ENCODE measurements at regions not wholly inside any gene's neighbourhood (a gene's known extent, or its start where the extent isn't known, plus 50 kb on each side); places are given as distances from the start of the nearest gene placed in this dataset.
"Not testable (repeated sequence)": the region's sequence is repeated elsewhere in the genome, so short reads cannot be mapped to it uniquely, and the experiment has no call there.

- intact Hi-C loops (cut with DNase I): no loop called here
- ATAC-seq: no peak
- DNase-seq (ENCODE audit: missing footprints): no peak
These were observed 1046.7 kb upstream of the SLC39A10 start for GRCh38 chr2:194610297-194610696.

DNA sequence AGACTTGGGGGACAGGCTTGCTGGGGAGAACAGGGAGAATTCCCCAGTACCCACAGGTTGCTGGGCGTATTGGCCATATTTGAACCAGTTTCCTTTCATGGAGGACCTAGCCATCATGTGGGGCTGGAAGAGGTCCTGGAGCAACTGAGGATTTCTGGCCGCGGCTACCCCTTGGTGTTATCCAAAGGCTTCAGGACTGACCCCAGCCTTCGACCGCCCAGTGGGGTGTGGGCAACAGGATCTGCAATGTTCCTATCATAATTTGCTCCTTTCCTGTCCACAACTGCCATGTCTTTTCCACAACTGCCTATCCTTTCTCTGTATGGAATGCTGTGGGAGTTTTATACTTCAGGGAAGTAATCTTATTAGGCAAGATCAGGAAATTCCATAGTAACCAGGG lies 1053.6 kb upstream of the SLC39A10 start:
- ATAC-seq: no peak
- intact Hi-C loops (cut with DNase I): no loop called here
- no peak for DNase-seq (ENCODE audit: missing footprints)

DNA sequence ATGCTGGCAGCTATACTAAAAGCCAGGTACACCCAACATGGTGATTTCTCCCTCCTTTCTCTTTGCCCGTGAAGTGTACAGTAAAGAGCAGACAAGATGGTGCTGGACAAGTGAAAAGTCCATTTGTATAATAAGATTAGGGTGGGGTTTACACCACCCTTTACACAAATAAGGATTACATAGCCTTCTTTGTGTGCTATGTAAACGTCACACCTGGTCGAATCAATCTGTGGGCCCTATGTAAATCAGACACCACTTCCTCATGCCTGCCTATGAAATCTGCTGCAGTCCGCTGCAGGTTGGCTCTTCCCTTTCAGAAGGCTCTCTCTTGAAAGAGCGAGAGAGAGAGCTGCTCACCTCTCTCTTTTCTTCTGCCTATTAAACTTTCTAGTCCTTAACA lies 1054.3 kb upstream of the SLC39A10 start:
- intact Hi-C loops (cut with DNase I): no loop called here
- no peak for DNase-seq (ENCODE audit: missing footprints)

GRCh38 chr2:194591192-194591591 lies 1065.8 kb upstream of the SLC39A10 start:
- intact Hi-C loops (cut with DNase I): no loop called here
- ATAC-seq: no peak
- no peak for DNase-seq (ENCODE audit: missing footprints)

More for the DNA sequence above, 1054.3 kb upstream of the SLC39A10 start:
- ATAC-seq: no peak

- ATAC-seq (no peak), DNase-seq (ENCODE audit: missing footprints) (no peak)
- intact Hi-C loops (cut with DNase I): no loop called here
These were observed 1069.2 kb upstream of the SLC39A10 start for GRCh38 chr2:194587739-194588270.

GRCh38 chr2:194567661-194568017 lies 1089.4 kb upstream of the SLC39A10 start:
- DNase-seq (ENCODE audit: missing footprints) (no peak), ATAC-seq (no peak)
- intact Hi-C loops (cut with DNase I): no loop called here

DNA sequence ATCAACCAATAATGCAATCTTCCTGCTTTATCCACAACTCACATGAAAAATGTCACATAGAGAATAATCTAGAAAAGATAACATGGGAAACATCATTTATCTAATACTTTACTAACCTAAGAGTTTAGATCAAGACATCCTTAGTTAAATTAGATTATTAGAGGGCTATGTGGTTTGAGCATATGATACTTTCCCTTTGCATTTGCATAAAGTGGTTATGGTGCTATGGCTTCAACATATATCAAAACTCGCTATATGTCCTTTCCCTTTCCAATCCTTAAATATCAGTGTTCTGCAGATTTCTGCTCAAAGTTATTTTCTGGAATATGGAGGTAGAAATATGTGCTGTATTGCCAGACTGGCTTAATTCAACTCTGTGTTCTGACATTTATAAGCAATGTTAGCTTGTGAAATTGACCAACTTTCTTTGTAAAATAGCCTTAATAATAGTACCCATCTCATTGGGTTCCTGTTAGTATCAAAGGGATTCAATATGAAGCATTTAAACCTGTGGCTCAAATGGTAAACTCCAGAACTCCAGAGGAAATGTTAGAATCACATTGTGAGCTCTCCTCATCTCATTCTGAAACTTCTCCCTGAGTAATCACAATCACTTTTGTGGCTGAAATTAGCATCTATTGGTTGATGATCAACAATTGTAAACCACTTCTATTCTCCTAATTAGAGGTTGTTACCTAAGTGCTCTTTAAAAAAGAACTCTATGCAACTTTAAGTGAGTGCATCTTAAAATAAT lies 1089.9 kb upstream of the SLC39A10 start:
- intact Hi-C loops (cut with DNase I): no loop called here
- no peak for DNase-seq (ENCODE audit: missing footprints)

GRCh38 chr2:194564422-194564821 lies 1092.6 kb upstream of the SLC39A10 start:
- DNase-seq (ENCODE audit: missing footprints): no peak
- intact Hi-C loops (cut with DNase I): no loop called here
- no peak for ATAC-seq

More for the DNA sequence above, 1089.9 kb upstream of the SLC39A10 start:
- ATAC-seq: no peak

DNA sequence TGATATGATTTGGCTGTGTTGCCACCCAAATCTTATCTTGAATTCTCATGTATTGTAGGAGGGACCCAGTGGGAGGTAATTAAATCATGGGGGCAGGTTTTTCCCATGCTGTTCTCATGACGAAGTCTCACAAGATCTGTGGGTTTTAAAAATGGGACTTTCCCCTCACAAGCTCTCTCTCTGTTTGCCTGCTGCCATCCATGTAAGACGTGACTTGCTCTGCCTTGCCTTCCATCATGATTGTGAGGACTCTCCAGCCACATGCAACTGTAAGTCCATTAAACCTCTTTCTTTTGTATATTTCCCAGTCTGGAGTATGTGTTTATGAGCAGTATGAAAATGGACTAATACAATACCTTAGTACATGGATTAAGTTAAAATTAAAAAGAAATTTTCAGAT lies 1094.7 kb upstream of the SLC39A10 start:
- intact Hi-C loops (cut with DNase I): no loop called here
- DNase-seq (ENCODE audit: missing footprints) (no peak), ATAC-seq (no peak)

GRCh38 chr2:194559964-194560363 lies 1097.1 kb upstream of the SLC39A10 start:
- ATAC-seq: no peak

GRCh38 chr2:194559523-194559922 lies 1097.5 kb upstream of the SLC39A10 start:
- DNase-seq (ENCODE audit: missing footprints) (no peak), ATAC-seq (no peak)
- intact Hi-C loops (cut with DNase I): no loop called here

More at GRCh38 chr2:194559964-194560363, 1097.1 kb upstream of the SLC39A10 start:
- no peak for DNase-seq (ENCODE audit: missing footprints)
- intact Hi-C loops (cut with DNase I): no loop called here

GRCh38 chr2:194557993-194558392 lies 1099.0 kb upstream of the SLC39A10 start:
- intact Hi-C loops (cut with DNase I): no loop called here
- DNase-seq (ENCODE audit: missing footprints) (no peak), ATAC-seq (no peak)

GRCh38 chr2:194556629-194557028 lies 1100.4 kb upstream of the SLC39A10 start:
- intact Hi-C loops (cut with DNase I): no loop called here
- DNase-seq (ENCODE audit: missing footprints) (no peak), ATAC-seq (no peak)

DNA sequence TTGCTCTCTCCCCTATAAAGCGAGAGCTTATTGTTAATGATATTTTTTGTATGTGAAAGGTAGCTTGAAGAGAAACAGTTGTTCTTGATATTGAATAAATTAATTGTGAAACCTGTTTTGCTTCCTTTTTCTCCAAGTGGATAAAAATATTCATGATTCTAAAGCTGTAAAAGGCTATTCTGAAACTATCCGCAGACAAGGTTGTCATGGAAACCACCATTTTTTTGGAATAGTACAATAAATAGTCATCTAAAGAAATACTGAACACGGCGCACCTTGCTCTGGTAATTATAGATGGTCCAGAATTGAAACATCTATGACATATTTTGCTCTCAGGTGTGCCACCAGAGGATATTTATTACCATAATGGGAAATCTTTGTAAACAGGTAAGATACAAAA lies 1103.0 kb upstream of the SLC39A10 start:
- intact Hi-C loops (cut with DNase I): no loop called here
- ATAC-seq (no peak), DNase-seq (ENCODE audit: missing footprints) (no peak)

- DNase-seq (ENCODE audit: missing footprints): no peak
- ATAC-seq: no peak
- intact Hi-C loops (cut with DNase I): no loop called here
These were observed 1106.3 kb upstream of the SLC39A10 start for GRCh38 chr2:194550702-194551101.

DNA sequence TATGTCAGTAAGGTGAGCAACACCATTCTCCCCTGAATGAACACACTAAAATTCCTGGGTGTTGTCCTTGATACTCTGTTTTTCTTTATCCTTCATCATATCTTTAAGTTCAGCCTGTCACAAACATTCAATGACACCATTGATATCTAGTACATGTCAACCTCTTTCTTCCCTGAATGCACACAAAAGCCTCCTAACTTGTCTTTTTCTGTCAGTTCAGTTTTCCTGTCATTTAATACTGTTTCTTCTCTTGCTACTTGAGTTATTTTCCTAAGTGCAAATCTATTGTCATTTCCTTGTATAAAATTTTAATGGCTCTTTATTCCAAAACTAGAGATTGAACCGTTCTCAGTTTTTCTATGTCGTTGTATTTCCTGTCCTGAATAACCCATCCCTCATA lies 1107.6 kb upstream of the SLC39A10 start:
- no peak for ATAC-seq
- intact Hi-C loops (cut with DNase I): no loop called here
- DNase-seq (ENCODE audit: missing footprints): no peak

DNA sequence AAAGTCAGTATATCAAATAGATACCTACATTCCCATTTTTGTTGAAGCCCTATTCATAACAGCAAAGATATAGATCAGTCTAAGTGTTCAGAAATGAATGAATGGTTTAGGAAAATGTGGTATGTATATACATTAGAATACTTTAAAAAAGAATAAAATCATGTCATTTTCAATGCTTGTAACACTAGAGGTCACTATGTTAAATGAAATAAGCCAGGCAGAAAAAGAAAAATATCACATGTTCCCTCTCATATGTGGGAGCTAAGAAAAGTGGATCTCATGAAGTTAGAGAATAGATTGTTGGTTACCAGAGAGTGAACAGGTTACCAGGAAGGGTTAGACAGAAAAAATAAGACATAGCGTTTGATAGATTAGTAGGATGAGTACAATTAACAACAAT lies 1111.0 kb upstream of the SLC39A10 start:
- DNase-seq (ENCODE audit: missing footprints) (no peak), ATAC-seq (no peak)
- intact Hi-C loops (cut with DNase I): no loop called here

GRCh38 chr2:194539425-194539824 lies 1117.6 kb upstream of the SLC39A10 start:
- ATAC-seq (no peak), DNase-seq (ENCODE audit: missing footprints) (no peak)
- intact Hi-C loops (cut with DNase I): no loop called here

GRCh38 chr2:194526121-194526520 lies 1130.9 kb upstream of the SLC39A10 start:
- intact Hi-C loops (cut with DNase I): no loop called here
- ATAC-seq (no peak), DNase-seq (ENCODE audit: missing footprints) (no peak)

GRCh38 chr2:194514281-194514680 lies 1142.7 kb upstream of the SLC39A10 start:
- intact Hi-C loops (cut with DNase I): no loop called here
- ATAC-seq: no peak
- no peak for DNase-seq (ENCODE audit: missing footprints)

GRCh38 chr2:194511070-194511469 lies 1146.0 kb upstream of the SLC39A10 start:
- ATAC-seq; intact Hi-C loops (cut with DNase I); DNase-seq (ENCODE audit: missing footprints): not testable (repeated sequence)

Data from Right ventricle myocardium inferior (tissue), 1 donor.